GM23338 (cell line): ENCODE measurements at regions not wholly inside any gene's neighbourhood (a gene's known extent, or its start where the extent isn't known, plus 50 kb on each side); places are given as distances from the start of the nearest gene placed in this dataset.

Source experiments
- ATAC-seq: fragments of 200-7000 bp; cut with Tn5 transposase; 3 replicates; pipeline ENCODE4 v1.9.1; 2020
- DNase-seq: peaks from one replicate; pipeline ENCODE4 v3.0.0-alpha.2; 2015; ENCODE audit warnings: low spot score
- H2AFZ ChIP-seq: fragments of 200-600 bp; sonication (generic); 2 replicates; pipeline ENCODE4 v1.8.0; 2016; ENCODE audit warnings: antibody characterized with exemption, mild to moderate bottlenecking, moderate library complexity
- H3F3A ChIP-seq: fragments of 200-600 bp; sonication (generic); replicated peaks from 2 replicates; pipeline ENCODE4 v1.8.0; 2017; ENCODE audit warnings: antibody characterized with exemption, mixed run types, low read depth
- H3K27ac ChIP-seq: fragments of 200-600 bp; sonication (generic); 2 replicates; pipeline ENCODE4 v1.6.1; 2016; ENCODE audit warnings: low read depth
- H3K27me3 ChIP-seq: fragments of 200-600 bp; sonication (generic); 2 replicates; pipeline ENCODE4 v1.8.0; 2016; ENCODE audit warnings: mild to moderate bottlenecking, mixed run types, moderate library complexity; ENCODE audit not compliant: insufficient read depth
- H3K36me3 ChIP-seq: fragments of 200-600 bp; sonication (generic); 2 replicates; pipeline ENCODE4 v1.8.0; 2016; ENCODE audit warnings: mild to moderate bottlenecking; ENCODE audit not compliant: insufficient read depth
- H3K4me1 ChIP-seq: fragments of 200-600 bp; sonication (generic); 2 replicates; pipeline ENCODE4 v1.8.0; 2016; ENCODE audit warnings: mild to moderate bottlenecking, moderate library complexity; ENCODE audit not compliant: insufficient read depth
- H3K4me2 ChIP-seq: fragments of 200-600 bp; sonication (generic); 2 replicates; pipeline ENCODE4 v1.7.1; 2017; ENCODE audit warnings: mixed run types
- H3K4me3 ChIP-seq: fragments of 200-600 bp; sonication (generic); 2 replicates; pipeline ENCODE4 v1.6.1; 2016; ENCODE audit warnings: mixed run types
- H3K79me2 ChIP-seq: fragments of 200-600 bp; sonication (generic); replicated peaks from 2 replicates; pipeline ENCODE4 v1.8.0; 2017; ENCODE audit warnings: mild to moderate bottlenecking; ENCODE audit not compliant: insufficient read depth
- H3K9me2 ChIP-seq: fragments of 200-600 bp; sonication (generic); 2 replicates; pipeline ENCODE4 v1.8.0; 2017; ENCODE audit not compliant: insufficient read depth
- H4K20me1 ChIP-seq: fragments of 200-600 bp; sonication (generic); replicated peaks from 2 replicates; pipeline ENCODE4 v1.8.0; 2017; ENCODE audit warnings: mild to moderate bottlenecking; ENCODE audit not compliant: insufficient read depth
- H3K27ac Mint-ChIP-seq: 2 replicates; pipeline ENCODE4 v1.8.0; 2020; ENCODE audit warnings: inconsistent platforms, mild to moderate bottlenecking, moderate library complexity, mixed read lengths
- H3K27me3 Mint-ChIP-seq: 3 replicates; pipeline ENCODE4 v1.8.0; 2022; ENCODE audit warnings: low read depth, mild to moderate bottlenecking, moderate library complexity, mixed read lengths, inconsistent platforms; ENCODE audit not compliant: insufficient read depth, poor library complexity
- H3K36me3 Mint-ChIP-seq: 3 replicates; pipeline ENCODE4 v1.8.0; 2021; ENCODE audit warnings: low read depth, mild to moderate bottlenecking, inconsistent platforms, moderate library complexity, mixed read lengths
- H3K4me1 Mint-ChIP-seq: 3 replicates; pipeline ENCODE4 v1.8.0; 2020; ENCODE audit warnings: mild to moderate bottlenecking, inconsistent platforms, mixed read lengths
- H3K4me3 Mint-ChIP-seq: 3 replicates; pipeline ENCODE4 v1.8.0; 2021; ENCODE audit warnings: moderate library complexity, mild to moderate bottlenecking, inconsistent platforms, mixed read lengths
- H3K9me3 Mint-ChIP-seq: 3 replicates; pipeline ENCODE4 v1.8.0; 2020; ENCODE audit warnings: moderate library complexity, mild to moderate bottlenecking, inconsistent platforms, mixed read lengths
- CTCF ChIP-seq, 2 experiments: fragments of 200-600 bp in 1 of 2; sonication (generic) in 1 of 2; conservative IDR thresholded peaks; 2 replicates each; pipeline versions ENCODE4 v1.5.1 to v1.6.1; 2016 to 2017; ENCODE audit warnings: antibody characterized with exemption in 2 of 2, low read depth in 2 of 2, mild to moderate bottlenecking in 2 of 2, moderate library complexity in 1 of 2
- EZH2 ChIP-seq: fragments of 200-600 bp; sonication (generic); IDR thresholded peaks from one replicate; pipeline ENCODE4 v1.8.0; 2017; ENCODE audit warnings: antibody characterized with exemption, mild to moderate bottlenecking, low read depth; ENCODE audit not compliant: unreplicated experiment
- POLR2AphosphoS5 ChIP-seq: IDR thresholded peaks from 2 replicates; pipeline ENCODE4 v1.6.1; 2016; ENCODE audit warnings: antibody characterized with exemption, low read depth
- TF ChIP-seq, protein P1 (sequence below): fragments of 250-450 bp; sonication (Bioruptor Pico); IDR thresholded peaks from 2 replicates; pipeline ENCODE4 v1.5.0; 2020; ENCODE audit warnings: mild to moderate bottlenecking, moderate library complexity

DNA sequence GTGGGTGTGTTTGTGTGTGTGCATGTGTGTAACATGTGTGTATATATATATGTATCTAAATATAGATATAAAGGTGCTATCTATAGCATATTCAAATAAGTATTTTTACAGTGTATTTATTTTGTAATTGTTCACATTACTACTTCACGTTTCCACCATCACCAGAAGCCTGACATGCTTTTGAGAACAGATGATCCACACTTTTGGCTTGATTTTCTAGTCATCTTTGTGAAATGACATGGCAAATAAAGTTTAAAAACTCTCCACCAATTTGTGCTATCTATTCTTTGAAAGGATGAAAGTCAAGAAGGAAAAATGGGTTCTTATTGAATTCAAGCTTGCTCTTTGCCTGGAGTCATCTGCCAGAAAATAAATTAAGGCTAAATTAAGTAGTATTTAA, 294.0 kb upstream of the AKR1E2 start (continued):
- TF ChIP-seq, protein P1, sequence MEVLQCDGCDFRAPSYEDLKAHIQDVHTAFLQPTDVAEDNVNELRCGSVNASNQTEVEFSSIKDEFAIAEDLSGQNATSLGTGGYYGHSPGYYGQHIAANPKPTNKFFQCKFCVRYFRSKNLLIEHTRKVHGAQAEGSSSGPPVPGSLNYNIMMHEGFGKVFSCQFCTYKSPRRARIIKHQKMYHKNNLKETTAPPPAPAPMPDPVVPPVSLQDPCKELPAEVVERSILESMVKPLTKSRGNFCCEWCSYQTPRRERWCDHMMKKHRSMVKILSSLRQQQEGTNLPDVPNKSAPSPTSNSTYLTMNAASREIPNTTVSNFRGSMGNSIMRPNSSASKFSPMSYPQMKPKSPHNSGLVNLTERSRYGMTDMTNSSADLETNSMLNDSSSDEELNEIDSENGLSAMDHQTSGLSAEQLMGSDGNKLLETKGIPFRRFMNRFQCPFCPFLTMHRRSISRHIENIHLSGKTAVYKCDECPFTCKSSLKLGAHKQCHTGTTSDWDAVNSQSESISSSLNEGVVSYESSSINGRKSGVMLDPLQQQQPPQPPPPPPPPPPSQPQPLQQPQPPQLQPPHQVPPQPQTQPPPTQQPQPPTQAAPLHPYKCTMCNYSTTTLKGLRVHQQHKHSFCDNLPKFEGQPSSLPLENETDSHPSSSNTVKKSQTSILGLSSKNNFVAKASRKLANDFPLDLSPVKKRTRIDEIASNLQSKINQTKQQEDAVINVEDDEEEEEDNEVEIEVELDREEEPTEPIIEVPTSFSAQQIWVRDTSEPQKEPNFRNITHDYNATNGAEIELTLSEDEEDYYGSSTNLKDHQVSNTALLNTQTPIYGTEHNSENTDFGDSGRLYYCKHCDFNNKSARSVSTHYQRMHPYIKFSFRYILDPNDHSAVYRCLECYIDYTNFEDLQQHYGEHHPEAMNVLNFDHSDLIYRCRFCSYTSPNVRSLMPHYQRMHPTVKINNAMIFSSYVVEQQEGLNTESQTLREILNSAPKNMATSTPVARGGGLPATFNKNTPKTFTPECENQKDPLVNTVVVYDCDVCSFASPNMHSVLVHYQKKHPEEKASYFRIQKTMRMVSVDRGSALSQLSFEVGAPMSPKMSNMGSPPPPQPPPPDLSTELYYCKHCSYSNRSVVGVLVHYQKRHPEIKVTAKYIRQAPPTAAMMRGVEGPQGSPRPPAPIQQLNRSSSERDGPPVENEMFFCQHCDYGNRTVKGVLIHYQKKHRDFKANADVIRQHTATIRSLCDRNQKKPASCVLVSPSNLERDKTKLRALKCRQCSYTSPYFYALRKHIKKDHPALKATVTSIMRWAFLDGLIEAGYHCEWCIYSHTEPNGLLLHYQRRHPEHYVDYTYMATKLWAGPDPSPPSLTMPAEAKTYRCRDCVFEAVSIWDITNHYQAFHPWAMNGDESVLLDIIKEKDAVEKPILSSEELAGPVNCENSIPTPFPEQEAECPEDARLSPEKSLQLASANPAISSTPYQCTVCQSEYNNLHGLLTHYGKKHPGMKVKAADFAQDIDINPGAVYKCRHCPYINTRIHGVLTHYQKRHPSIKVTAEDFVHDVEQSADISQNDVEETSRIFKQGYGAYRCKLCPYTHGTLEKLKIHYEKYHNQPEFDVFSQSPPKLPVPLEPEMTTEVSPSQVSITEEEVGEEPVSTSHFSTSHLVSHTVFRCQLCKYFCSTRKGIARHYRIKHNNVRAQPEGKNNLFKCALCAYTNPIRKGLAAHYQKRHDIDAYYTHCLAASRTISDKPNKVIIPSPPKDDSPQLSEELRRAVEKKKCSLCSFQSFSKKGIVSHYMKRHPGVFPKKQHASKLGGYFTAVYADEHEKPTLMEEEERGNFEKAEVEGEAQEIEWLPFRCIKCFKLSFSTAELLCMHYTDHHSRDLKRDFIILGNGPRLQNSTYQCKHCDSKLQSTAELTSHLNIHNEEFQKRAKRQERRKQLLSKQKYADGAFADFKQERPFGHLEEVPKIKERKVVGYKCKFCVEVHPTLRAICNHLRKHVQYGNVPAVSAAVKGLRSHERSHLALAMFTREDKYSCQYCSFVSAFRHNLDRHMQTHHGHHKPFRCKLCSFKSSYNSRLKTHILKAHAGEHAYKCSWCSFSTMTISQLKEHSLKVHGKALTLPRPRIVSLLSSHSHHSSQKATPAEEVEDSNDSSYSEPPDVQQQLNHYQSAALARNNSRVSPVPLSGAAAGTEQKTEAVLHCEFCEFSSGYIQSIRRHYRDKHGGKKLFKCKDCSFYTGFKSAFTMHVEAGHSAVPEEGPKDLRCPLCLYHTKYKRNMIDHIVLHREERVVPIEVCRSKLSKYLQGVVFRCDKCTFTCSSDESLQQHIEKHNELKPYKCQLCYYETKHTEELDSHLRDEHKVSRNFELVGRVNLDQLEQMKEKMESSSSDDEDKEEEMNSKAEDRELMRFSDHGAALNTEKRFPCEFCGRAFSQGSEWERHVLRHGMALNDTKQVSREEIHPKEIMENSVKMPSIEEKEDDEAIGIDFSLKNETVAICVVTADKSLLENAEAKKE (CRISPR knock-in tag): no peak
- TF ChIP-seq CTCF (conservative IDR thresholded peaks at IDR 0.05; ENCODE audit: low read depth in 2 of 2): no peak

- H3K9me2 ChIP-seq: no peaks in the 10 kb centered on the region
- no peak overlapping the region for H2AFZ ChIP-seq
- H3K4me1 ChIP-seq: no peaks in the 10 kb centered on the region
- Mint-ChIP-seq H3K27me3 (no peaks in the 10 kb centered on the region), H3K9me3 (peaks cover 2% of the 10 kb centered on the region; the same call in 2 of the 3 replicates), H3K36me3 (no peaks in the 10 kb centered on the region), H3K27ac (no peak overlapping the region), H3K4me3 (no peak overlapping the region), H3K4me1 (no peaks in the 10 kb centered on the region)
- H3K4me3 ChIP-seq: no peak overlapping the region
- H3F3A ChIP-seq: no peaks in the 10 kb centered on the region
- no peak overlapping the region for H3K4me2 ChIP-seq
- no peaks in the 10 kb centered on the region for H3K79me2 ChIP-seq
- H3K27me3 ChIP-seq: no peaks in the 10 kb centered on the region
- no peak for DNase-seq
- TF ChIP-seq CTCF (conservative IDR thresholded peaks at IDR 0.05; ENCODE audit: low read depth in 2 of 2): no peak
- TF ChIP-seq POLR2AphosphoS5: no peak
- no peak for TF ChIP-seq EZH2
- ATAC-seq: no peak
- no peaks in the 10 kb centered on the region for H3K36me3 ChIP-seq
- no peak overlapping the region for H3K27ac ChIP-seq
- H4K20me1 ChIP-seq: no peaks in the 10 kb centered on the region
Measured at GRCh38 chr10:4529266-4529665, 296.7 kb upstream of the AKR1E2 start.
